C4-2B (cell line): ENCODE measurements at regions not wholly inside any gene's neighbourhood (a gene's known extent, or its start where the extent isn't known, plus 50 kb on each side); places are given as distances from the start of the nearest gene placed in this dataset.

Source experiments
- H3K27ac ChIP-seq: fragments of 450-650 bp; 2 replicates; pipeline ENCODE4 v1.5.1; 2017
- CTCF ChIP-seq: fragments of 450-650 bp; conservative IDR thresholded peaks from 2 replicates; pipeline ENCODE4 v1.5.1; 2017; ENCODE audit warnings: mild to moderate bottlenecking
- ZFX ChIP-seq: fragments of 450-650 bp; IDR thresholded peaks from 2 replicates; pipeline ENCODE4 v1.6.1; 2017

- no peak overlapping the region for H3K27ac ChIP-seq
- no peak for TF ChIP-seq ZFX
- no peak for TF ChIP-seq CTCF
These were observed 87.3 kb downstream of the ARL4C start for GRCh38 chr2:234409590-234409989.

- H3K27ac ChIP-seq, result no peak overlapping the region
- TF ChIP-seq ZFX (no peak), CTCF (no peak)
These were observed 90.8 kb downstream of the ARL4C start for GRCh38 chr2:234406085-234406484.

- TF ChIP-seq ZFX (no peak), CTCF (no peak)
- no peak overlapping the region for H3K27ac ChIP-seq
These were observed 91.4 kb downstream of the ARL4C start for GRCh38 chr2:234405462-234405861.

GRCh38 chr2:234404957-234405356, 91.9 kb downstream of the ARL4C start:
- H3K27ac ChIP-seq, result no peak overlapping the region

GRCh38 chr2:234403751-234404150, 93.1 kb downstream of the ARL4C start:
- TF ChIP-seq ZFX, result no peak
- no peak for TF ChIP-seq CTCF
- H3K27ac ChIP-seq, result no peak overlapping the region

More at GRCh38 chr2:234404957-234405356, 91.9 kb downstream of the ARL4C start:
- TF ChIP-seq ZFX (no peak), CTCF (no peak)

GRCh38 chr2:234403074-234403473, 93.8 kb downstream of the ARL4C start:
- no peak for TF ChIP-seq ZFX
- TF ChIP-seq CTCF, result no peak

GRCh38 chr2:234401426-234401825, 95.5 kb downstream of the ARL4C start:
- no peak for TF ChIP-seq ZFX
- no peak for TF ChIP-seq CTCF
- H3K27ac ChIP-seq, result no peak overlapping the region

More at GRCh38 chr2:234403074-234403473, 93.8 kb downstream of the ARL4C start:
- no peak overlapping the region for H3K27ac ChIP-seq
